ENCODE measurements at regions not wholly inside any gene's neighbourhood (a gene's known extent, or its start where the extent isn't known, plus 50 kb on each side); places are given as distances from the start of the nearest gene placed in this dataset.

- TF ChIP-seq POLR2AphosphoS5 (IDR thresholded peaks at IDR 0.05; ENCODE audit: insufficient read depth in 1 of 2, low read depth in 1 of 2), result no peak
- TF ChIP-seq CTCF (IDR thresholded peaks at IDR 0.05), result no peak
Observed at GRCh38 chr12:67154901-67155300, 114.3 kb upstream of the CAND1 start.

Data from vagina (tissue), 2 donors.